GM23248 (cell line): ENCODE measurements at regions not wholly inside any gene's neighbourhood (a gene's known extent, or its start where the extent isn't known, plus 50 kb on each side); places are given as distances from the start of the nearest gene placed in this dataset.

Experiments
- EZH2 ChIP-seq: fragments of 200-600 bp; sonication (generic); IDR thresholded peaks from 2 replicates; pipeline ENCODE4 v1.6.1; 2018; ENCODE audit warnings: antibody characterized with exemption, mild to moderate bottlenecking; ENCODE audit not compliant: insufficient read depth, poor library complexity, severe bottlenecking
- EZH2phosphoT487 ChIP-seq: fragments of 200-600 bp; sonication (generic); IDR thresholded peaks from 2 replicates; pipeline ENCODE4 v1.6.1; 2018; ENCODE audit warnings: antibody characterized with exemption, moderate library complexity, mild to moderate bottlenecking, low read depth; ENCODE audit not compliant: insufficient read depth

GRCh38 chr4:18608908-18609533 is 587.5 kb upstream of the LCORL start:
- TF ChIP-seq EZH2 (no peak), EZH2phosphoT487 (no peak)
